Gastrocnemius medialis (tissue), 4 donors: ENCODE measurements at regions not wholly inside any gene's neighbourhood (a gene's known extent, or its start where the extent isn't known, plus 50 kb on each side); places are given as distances from the start of the nearest gene placed in this dataset.

Source experiments
- POLR2A ChIP-seq, 2 donors: fragments of 450-650 bp; IDR thresholded peaks; one replicate each; pipeline ENCODE4 v1.6.1; 2017; ENCODE audit warnings: antibody characterized with exemption in 2 of 2, mild to moderate bottlenecking in 2 of 2, moderate library complexity in 2 of 2
- TF ChIP-seq, protein P1 (sequence below), 5 experiments: fragments of 450-650 bp in 3 of 5; fragments of 200-600 bp in 2 of 5; sonication (generic) in 2 of 5; IDR thresholded peaks in 4 of 5; conservative IDR thresholded peaks in 1 of 5; 1 replicate in 4 of 5; 2 replicates in 1 of 5; pipeline ENCODE4 v1.5.1; 2016 to 2019; ENCODE audit warnings: antibody characterized with exemption in 5 of 5, mild to moderate bottlenecking in 3 of 5, moderate library complexity in 3 of 5

DNA sequence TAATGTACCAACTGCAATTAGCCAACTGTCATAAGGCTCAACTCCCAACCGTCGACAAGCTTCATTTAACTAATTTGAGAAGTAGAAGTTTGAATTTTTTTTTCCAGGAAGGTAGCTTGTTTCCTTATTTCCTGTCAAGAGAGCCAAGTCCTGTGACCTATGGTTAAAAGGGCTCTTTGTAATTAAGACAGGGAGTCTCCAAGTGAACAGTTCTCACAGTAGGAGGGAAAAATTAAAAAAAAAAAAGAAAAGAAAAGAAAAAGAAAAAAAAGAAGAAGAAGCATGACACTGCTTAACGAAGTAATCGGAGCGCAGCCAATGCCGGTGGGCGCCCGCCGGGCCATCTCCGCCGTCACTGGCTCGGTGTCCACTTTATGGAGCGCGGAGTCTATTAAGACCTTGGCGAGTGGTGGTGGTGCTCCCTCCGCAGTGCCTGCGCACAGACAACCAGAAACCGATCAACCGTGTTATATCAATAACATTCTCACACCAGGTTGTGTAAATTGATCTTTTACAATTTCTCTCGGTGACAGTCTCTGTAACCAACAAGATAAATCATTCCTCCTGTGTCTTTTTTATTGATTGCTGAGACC lies 197.2 kb upstream of the POU3F3 start:
- TF ChIP-seq, protein P1, sequence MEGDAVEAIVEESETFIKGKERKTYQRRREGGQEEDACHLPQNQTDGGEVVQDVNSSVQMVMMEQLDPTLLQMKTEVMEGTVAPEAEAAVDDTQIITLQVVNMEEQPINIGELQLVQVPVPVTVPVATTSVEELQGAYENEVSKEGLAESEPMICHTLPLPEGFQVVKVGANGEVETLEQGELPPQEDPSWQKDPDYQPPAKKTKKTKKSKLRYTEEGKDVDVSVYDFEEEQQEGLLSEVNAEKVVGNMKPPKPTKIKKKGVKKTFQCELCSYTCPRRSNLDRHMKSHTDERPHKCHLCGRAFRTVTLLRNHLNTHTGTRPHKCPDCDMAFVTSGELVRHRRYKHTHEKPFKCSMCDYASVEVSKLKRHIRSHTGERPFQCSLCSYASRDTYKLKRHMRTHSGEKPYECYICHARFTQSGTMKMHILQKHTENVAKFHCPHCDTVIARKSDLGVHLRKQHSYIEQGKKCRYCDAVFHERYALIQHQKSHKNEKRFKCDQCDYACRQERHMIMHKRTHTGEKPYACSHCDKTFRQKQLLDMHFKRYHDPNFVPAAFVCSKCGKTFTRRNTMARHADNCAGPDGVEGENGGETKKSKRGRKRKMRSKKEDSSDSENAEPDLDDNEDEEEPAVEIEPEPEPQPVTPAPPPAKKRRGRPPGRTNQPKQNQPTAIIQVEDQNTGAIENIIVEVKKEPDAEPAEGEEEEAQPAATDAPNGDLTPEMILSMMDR (IDR thresholded peaks at IDR 0.05 in 4 of 5, conservative IDR thresholded peaks at IDR 0.05 in 1 of 5), result no peak
- TF ChIP-seq POLR2A (IDR thresholded peaks at IDR 0.05), result no peak
